ENCODE measurements at regions not wholly inside any gene's neighbourhood (a gene's known extent, or its start where the extent isn't known, plus 50 kb on each side); places are given as distances from the start of the nearest gene placed in this dataset.

DNA sequence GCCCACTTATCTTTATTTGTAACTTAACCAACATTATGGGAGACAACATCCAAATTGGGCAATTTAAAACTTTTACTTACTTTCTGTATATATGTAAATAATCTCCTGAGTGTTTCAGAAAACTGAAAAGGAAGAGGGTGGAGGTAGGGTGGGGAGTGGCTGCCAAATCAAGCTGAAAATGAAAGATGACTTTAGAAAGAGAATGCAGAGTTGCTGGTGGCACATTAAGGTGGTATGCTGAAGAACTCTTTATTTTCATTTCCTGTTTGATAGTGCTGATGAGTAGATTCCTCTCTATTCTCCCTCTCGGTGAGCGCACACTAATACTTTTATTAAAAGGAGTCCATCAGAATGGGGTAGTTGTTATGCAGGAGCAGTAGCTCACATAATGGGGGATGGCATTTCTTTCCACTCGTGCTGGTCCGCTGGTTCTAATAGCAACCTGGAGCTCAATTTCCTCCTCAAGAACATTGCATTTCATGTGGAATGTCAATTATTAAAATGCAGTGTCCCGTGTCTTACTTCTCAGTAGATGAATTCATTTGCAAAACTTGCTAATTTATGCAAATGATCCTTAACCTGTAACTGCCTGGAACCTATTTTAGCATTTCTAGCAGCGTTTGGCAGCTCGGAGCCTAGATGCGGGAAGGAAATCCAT lies 466.9 kb upstream of the HNRNPA3 start:
- H3K27ac ChIP-seq: no peak overlapping the region
- TF ChIP-seq, protein P1, sequence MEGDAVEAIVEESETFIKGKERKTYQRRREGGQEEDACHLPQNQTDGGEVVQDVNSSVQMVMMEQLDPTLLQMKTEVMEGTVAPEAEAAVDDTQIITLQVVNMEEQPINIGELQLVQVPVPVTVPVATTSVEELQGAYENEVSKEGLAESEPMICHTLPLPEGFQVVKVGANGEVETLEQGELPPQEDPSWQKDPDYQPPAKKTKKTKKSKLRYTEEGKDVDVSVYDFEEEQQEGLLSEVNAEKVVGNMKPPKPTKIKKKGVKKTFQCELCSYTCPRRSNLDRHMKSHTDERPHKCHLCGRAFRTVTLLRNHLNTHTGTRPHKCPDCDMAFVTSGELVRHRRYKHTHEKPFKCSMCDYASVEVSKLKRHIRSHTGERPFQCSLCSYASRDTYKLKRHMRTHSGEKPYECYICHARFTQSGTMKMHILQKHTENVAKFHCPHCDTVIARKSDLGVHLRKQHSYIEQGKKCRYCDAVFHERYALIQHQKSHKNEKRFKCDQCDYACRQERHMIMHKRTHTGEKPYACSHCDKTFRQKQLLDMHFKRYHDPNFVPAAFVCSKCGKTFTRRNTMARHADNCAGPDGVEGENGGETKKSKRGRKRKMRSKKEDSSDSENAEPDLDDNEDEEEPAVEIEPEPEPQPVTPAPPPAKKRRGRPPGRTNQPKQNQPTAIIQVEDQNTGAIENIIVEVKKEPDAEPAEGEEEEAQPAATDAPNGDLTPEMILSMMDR (IDR thresholded peaks at IDR 0.05): no peak
- H3K9me3 ChIP-seq: no peaks in the 10 kb centered on the region
- DNase-seq (no peak), FAIRE-seq (no peak), ATAC-seq (no peak)
- H3K36me3 ChIP-seq: no peaks in the 10 kb centered on the region
- H3K4me3 ChIP-seq: no peak overlapping the region
- intact Hi-C loops (cut with DNase I): no loop called here
- no peaks in the 10 kb centered on the region for H3K4me1 ChIP-seq
- H3K27me3 ChIP-seq: peaks cover 0 to 7% (median 0%) of the 10 kb centered on the region in 4 donors
- WGBS, 2 donors: 82 to 85% methylated on average over 8 of the region's 8 CpGs

DNA sequence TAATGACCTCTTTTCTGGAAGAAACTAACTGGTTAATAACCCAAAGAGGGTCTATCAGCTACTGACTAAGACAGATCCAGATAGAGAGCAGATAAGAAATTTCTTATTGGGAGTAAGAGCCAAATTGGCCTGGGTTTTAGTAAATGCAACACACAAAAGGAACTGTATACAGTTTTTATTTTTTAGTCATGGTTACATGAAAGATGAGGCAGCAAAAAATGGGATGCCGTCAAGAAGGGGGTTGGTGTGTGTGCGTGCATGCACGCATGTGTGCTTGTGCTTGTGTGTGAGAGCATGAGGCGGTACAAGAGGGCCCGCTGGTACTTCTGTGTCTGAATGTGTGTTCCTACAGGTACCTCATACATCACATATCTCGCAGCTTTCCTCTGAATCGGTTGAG lies 466.2 kb upstream of the HNRNPA3 start:
- 87 to 90% methylated on average over 7 of the region's 7 CpGs for WGBS, 2 donors
- intact Hi-C loops (cut with DNase I): no loop called here
- Histone ChIP-seq H3K4me1 (no peaks in the 10 kb centered on the region), H3K27me3 (peaks cover 0 to 7% (median 0%) of the 10 kb centered on the region in 4 donors), H3K27ac (no peak overlapping the region), H3K4me3 (no peak overlapping the region), H3K36me3 (no peaks in the 10 kb centered on the region), H3K9me3 (no peaks in the 10 kb centered on the region)
- FAIRE-seq (no peak), DNase-seq (no peak), ATAC-seq (no peak)
- TF ChIP-seq, protein P1 (IDR thresholded peaks at IDR 0.05): no peak

DNA sequence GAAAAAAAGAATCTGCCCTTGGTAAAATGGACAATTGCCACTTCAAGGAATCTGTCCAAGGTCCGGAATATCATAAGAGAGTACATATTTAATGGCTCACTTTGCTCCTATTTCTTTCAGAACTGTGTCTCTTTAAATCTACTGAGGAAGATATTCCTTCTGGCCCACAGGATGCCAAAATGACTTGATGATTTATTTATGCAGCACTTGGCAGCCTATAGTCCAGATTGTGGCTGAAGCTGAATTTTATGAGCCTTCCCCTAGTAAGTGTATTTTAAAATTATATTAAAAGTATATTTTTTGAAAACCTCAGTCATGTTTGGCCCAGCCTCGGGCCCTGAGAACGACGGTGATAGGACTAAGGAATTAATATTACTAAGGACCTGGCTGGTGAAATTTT lies 465.1 kb upstream of the HNRNPA3 start:
- no peak overlapping the region for H3K4me3 ChIP-seq
- H3K36me3 ChIP-seq: no peaks in the 10 kb centered on the region
- TF ChIP-seq, protein P1 (IDR thresholded peaks at IDR 0.05): no peak
- FAIRE-seq (no peak), DNase-seq (no peak), ATAC-seq (no peak)
- intact Hi-C loops (cut with DNase I): no loop called here
- 80 to 88% methylated on average over 4 of the region's 4 CpGs for WGBS, 2 donors
- no peaks in the 10 kb centered on the region for H3K9me3 ChIP-seq
- H3K4me1 ChIP-seq: no peaks in the 10 kb centered on the region
- H3K27ac ChIP-seq: no peak overlapping the region
- H3K27me3 ChIP-seq: peaks cover 0 to 4% (median 0%) of the 10 kb centered on the region in 4 donors

DNA sequence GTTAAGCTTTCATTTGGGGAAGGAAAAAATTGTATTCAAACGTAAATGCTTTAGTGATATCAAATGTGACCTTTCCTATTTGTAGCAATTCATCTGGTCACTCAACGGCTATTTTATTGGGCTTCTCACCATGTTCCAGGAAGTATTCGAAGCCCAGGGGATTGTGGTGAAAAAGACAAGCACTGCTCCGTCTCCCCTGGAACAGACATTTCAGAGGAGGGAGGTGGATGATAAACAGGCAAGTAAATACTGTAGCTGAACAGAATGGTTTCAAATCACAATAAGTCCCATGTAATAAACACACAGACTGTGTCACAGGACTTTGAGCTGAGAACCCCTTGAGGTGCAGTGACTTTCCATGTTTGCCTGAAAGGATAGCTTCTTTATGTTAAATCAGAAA lies 464.7 kb upstream of the HNRNPA3 start:
- intact Hi-C loops (cut with DNase I): no loop called here
- Histone ChIP-seq H3K4me3 (no peak overlapping the region), H3K9me3 (no peaks in the 10 kb centered on the region), H3K4me1 (no peaks in the 10 kb centered on the region), H3K27ac (no peak overlapping the region), H3K36me3 (no peaks in the 10 kb centered on the region), H3K27me3 (peaks cover 0 to under 1% (median 0%) of the 10 kb centered on the region in 4 donors)
- ATAC-seq: no peak
- TF ChIP-seq, protein P1 (IDR thresholded peaks at IDR 0.05): no peak
- 60 to 79% methylated on average over 4 of the region's 4 CpGs for WGBS, 2 donors
- no peak for FAIRE-seq
- no peak for DNase-seq

DNA sequence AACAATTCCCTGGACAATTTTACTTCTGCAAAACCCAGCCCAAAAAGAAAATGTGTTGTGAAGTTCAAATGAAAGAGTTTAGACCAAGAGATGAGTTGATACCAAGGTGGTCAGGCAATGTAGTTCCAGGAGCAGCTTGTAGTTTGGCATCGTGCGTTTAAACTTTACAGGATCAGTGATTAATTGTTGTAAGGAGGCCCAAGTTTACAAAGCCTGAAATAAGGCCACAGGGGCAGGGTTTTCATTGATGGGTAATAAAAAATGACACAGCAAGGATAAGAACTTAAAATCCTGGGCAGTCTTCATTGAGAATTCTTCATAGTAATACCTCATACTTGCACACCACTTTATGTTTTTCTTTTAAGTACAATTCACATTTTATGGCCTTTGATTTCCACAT lies 463.9 kb upstream of the HNRNPA3 start:
- ATAC-seq (no peak), DNase-seq (no peak), FAIRE-seq (no peak)
- H3K4me3 ChIP-seq: no peak overlapping the region
- intact Hi-C loops (cut with DNase I): no loop called here
- H3K27ac ChIP-seq: no peak overlapping the region
- no peaks in the 10 kb centered on the region for H3K9me3 ChIP-seq
- H3K27me3 ChIP-seq: no peaks in the 10 kb centered on the region
- H3K4me1 ChIP-seq: no peaks in the 10 kb centered on the region
- TF ChIP-seq, protein P1 (IDR thresholded peaks at IDR 0.05): no peak
- H3K36me3 ChIP-seq: no peaks in the 10 kb centered on the region
- WGBS, 2 donors: 25 to 31% methylated on average over 2 of the region's 2 CpGs

Measured in pancreas (tissue), 10 donors.